ENCODE measurements at regions not wholly inside any gene's neighbourhood (a gene's known extent, or its start where the extent isn't known, plus 50 kb on each side); places are given as distances from the start of the nearest gene placed in this dataset.

DNA sequence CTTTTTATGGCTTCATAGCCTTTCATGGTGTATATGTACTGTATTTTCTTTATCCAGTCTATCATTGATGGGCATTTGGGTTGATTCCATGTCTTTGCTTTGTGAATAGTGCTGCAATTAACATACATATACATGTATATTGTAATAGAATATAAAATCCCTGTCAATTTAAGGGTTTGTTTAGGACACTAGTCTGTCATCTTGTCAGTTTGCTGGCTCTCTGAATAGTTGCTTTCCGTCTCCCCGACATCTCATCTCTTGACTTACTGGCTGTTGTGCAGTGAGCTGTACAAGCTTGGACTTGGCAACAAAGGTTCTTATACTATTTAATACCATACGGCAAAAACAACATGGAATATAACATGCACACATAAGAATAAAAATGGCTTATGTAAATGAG lies 1487.5 kb downstream of the LRRC4C start:
- Mint-ChIP-seq H3K36me3 (no peaks in the 10 kb centered on the region), H3K4me1 (ENCODE audit: low read depth in 2 of 2) (no peaks in the 10 kb centered on the region), H3K27ac (no peak overlapping the region), H3K27me3 (no peaks in the 10 kb centered on the region), H3K9me3 (peaks cover 12% of the 10 kb centered on the region), H3K4me3 (no peak overlapping the region)
- ATAC-seq (no peak), DNase-seq (ENCODE audit: low spot score) (no peak)

DNA sequence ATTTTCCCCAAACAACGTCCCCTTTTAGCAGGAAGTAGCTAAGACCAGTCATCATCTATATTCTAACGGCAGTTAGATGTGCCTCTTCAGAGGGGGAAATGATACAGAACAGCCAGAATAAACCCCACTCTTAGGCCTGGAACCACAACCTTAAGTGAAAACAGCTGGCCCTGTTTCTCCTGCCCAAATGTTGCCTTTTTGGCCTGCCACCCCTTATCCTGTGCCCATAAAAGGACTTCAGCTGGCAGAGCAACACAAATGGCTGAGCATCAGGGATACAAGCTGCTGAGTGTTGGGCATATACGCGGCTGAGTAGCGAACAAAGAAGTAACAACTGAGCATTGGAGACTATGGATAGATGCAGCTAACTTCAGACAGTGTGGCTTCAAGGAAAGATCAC lies 1491.4 kb downstream of the LRRC4C start:
- Mint-ChIP-seq H3K27me3 (no peaks in the 10 kb centered on the region), H3K36me3 (no peaks in the 10 kb centered on the region), H3K9me3 (peaks cover 18% of the 10 kb centered on the region), H3K27ac (no peak overlapping the region), H3K4me3 (no peak overlapping the region), H3K4me1 (ENCODE audit: low read depth in 2 of 2) (no peaks in the 10 kb centered on the region)
- ATAC-seq (no peak), DNase-seq (ENCODE audit: low spot score) (no peak)

DNA sequence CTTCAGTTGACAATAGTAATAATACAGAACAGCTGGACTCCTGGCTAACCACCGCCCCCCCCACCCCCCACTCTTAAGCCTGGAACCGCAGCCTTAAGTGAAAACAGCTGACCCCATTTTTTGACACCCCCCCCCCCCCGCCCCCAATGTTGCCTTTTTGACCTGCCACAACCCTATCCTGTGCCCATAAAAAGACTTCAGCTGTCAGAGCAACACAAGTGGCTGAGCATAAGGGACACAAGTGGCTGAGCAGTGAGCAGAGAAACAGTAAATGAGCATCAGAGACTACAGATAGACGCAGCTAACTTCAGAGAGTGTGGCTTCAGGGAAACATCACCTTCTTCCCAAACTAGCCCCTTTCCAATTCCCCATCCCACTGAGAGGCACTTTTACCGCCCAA lies 1493.8 kb downstream of the LRRC4C start:
- no peak for ATAC-seq
- H3K4me3 Mint-ChIP-seq, result no peak overlapping the region

DNA sequence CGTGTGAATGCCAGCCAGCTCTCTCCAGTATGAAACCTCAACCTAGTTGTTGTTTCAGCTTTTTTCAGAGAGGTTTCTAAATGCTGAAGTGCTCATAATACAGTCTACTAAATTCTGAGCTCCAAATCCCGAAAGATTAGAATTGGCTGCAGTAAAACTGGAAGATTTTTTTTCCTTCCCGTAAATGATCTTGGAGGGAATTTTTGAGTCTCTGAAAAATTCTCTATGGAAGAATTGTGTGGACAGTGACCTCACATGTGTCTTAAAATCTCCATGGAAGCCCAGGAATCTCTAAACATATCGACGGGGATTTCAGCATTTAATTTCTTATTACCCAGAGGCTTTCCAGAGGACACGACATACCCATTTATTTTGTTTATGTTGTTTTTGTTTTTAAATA lies 1499.2 kb downstream of the LRRC4C start:
- no peaks in the 10 kb centered on the region for H3K27me3 Mint-ChIP-seq
- no peaks in the 10 kb centered on the region for H3K36me3 Mint-ChIP-seq
- DNase-seq (ENCODE audit: low spot score), result no peak
- no peak for ATAC-seq
- peaks cover 12% of the 10 kb centered on the region for H3K9me3 Mint-ChIP-seq
- H3K4me1 Mint-ChIP-seq (ENCODE audit: low read depth in 2 of 2), result no peaks in the 10 kb centered on the region
- no peak overlapping the region for H3K4me3 Mint-ChIP-seq
- H3K27ac Mint-ChIP-seq, result no peak overlapping the region

More for the DNA sequence above, 1493.8 kb downstream of the LRRC4C start:
- H3K9me3 Mint-ChIP-seq, result peaks cover 13% of the 10 kb centered on the region
- no peaks in the 10 kb centered on the region for H3K36me3 Mint-ChIP-seq
- H3K27ac Mint-ChIP-seq, result no peak overlapping the region
- no peaks in the 10 kb centered on the region for H3K27me3 Mint-ChIP-seq
- H3K4me1 Mint-ChIP-seq (ENCODE audit: low read depth in 2 of 2), result no peaks in the 10 kb centered on the region
- no peak for DNase-seq (ENCODE audit: low spot score)

DNA sequence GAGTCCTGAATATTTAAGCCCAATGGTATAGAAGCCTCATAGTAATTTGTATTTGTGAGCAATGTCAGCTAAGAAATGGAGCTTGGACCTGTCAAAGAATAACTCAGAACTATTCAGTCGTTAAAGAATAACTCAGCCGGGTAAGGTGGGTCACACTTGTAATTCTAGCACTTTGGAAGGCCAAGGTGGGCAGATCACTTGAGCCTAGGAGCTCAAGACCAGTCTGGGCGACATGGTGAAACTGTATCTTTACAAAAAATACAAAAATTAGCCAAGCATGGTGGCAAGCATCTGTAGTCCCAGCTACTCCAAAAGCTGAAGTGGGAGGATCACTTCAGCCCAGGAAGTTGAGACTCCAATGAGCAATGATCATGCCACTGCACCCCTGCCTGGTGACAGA lies 1526.5 kb downstream of the LRRC4C start:
- H3K27me3 Mint-ChIP-seq, result no peaks in the 10 kb centered on the region
- DNase-seq (ENCODE audit: low spot score) (no peak), ATAC-seq (no peak)
- H3K4me3 Mint-ChIP-seq, result no peak overlapping the region
- H3K9me3 Mint-ChIP-seq, result peaks cover 10% of the 10 kb centered on the region
- H3K27ac Mint-ChIP-seq, result no peak overlapping the region
- peaks cover 8% of the 10 kb centered on the region for H3K36me3 Mint-ChIP-seq
- H3K4me1 Mint-ChIP-seq (ENCODE audit: low read depth in 2 of 2), result no peaks in the 10 kb centered on the region

DNA sequence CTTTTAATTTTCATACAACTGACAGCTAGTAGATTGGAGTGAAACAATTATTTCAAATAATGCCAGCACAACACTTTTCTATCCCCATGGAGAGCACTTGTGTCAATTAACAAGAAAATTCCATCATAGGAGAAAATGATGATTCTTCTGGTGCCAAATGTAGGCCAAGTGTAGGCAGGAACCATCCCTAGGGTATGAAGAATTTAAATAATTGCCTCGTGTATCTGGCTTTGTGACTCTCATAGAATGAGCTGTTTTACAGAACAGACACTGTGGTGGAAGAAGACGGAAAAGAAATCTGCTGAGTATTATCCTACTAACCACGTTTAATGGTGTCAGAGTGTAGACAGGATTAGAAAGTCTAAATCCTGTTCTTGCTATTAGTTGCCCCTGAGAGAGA lies 1542.2 kb downstream of the LRRC4C start:
- peaks cover 6% of the 10 kb centered on the region for H3K36me3 Mint-ChIP-seq
- ATAC-seq, result no peak

DNA sequence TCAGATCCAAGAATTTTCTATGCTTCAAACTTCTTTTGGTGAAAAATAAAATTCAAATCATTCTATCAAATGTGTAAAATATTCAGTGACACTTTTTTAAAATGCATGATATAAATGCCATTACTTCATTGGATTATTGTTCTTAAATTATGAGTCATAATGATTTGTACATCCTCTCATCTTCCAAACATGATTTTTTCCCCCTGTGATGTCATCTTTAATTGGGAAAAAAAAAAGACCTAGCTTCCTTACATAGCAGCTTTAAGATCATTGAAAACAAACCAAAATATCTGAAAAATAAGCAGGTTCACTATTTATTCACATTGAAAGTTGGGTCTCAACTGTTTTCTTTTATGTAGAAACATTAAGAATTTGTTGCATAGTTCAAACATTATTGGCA lies 1549.4 kb downstream of the LRRC4C start:
- Mint-ChIP-seq H3K27ac (no peak overlapping the region), H3K4me1 (ENCODE audit: low read depth in 2 of 2) (no peaks in the 10 kb centered on the region), H3K4me3 (no peak overlapping the region), H3K9me3 (peaks cover 16% of the 10 kb centered on the region), H3K36me3 (peaks cover 5% of the 10 kb centered on the region), H3K27me3 (no peaks in the 10 kb centered on the region)
- DNase-seq (ENCODE audit: low spot score) (no peak), ATAC-seq (no peak)

More for the DNA sequence above, 1542.2 kb downstream of the LRRC4C start:
- DNase-seq (ENCODE audit: low spot score), result no peak
- H3K9me3 Mint-ChIP-seq, result peaks cover 24% of the 10 kb centered on the region
- H3K27ac Mint-ChIP-seq, result no peak overlapping the region
- H3K4me1 Mint-ChIP-seq (ENCODE audit: low read depth in 2 of 2), result no peaks in the 10 kb centered on the region
- H3K27me3 Mint-ChIP-seq, result no peaks in the 10 kb centered on the region
- H3K4me3 Mint-ChIP-seq, result no peak overlapping the region

DNA sequence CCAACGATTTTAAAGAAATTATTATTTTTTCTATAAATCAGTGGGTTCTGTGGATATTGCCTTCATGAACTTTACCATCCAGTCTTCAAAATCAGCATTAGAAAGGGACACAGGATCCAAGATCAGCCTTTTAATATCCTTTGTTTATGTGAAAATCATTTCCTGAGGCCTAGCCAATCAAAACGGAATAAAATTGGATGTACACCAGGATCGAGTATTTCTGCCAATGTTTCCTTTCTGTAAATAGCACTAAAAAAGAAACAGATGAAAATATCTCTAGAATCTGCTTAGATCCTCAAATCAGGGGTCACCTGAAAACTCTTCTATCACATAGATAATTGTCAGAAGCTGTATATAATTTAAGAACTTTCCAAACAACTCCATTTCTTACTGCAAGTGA lies 1598.5 kb downstream of the LRRC4C start:
- no peak for ATAC-seq
- H3K4me1 Mint-ChIP-seq (ENCODE audit: low read depth in 2 of 2), result no peaks in the 10 kb centered on the region
- H3K27me3 Mint-ChIP-seq, result no peaks in the 10 kb centered on the region
- H3K4me3 Mint-ChIP-seq, result no peak overlapping the region
- H3K9me3 Mint-ChIP-seq, result peaks cover 17% of the 10 kb centered on the region
- DNase-seq (ENCODE audit: low spot score), result no peak
- peaks cover 4% of the 10 kb centered on the region for H3K36me3 Mint-ChIP-seq
- H3K27ac Mint-ChIP-seq, result no peak overlapping the region

DNA sequence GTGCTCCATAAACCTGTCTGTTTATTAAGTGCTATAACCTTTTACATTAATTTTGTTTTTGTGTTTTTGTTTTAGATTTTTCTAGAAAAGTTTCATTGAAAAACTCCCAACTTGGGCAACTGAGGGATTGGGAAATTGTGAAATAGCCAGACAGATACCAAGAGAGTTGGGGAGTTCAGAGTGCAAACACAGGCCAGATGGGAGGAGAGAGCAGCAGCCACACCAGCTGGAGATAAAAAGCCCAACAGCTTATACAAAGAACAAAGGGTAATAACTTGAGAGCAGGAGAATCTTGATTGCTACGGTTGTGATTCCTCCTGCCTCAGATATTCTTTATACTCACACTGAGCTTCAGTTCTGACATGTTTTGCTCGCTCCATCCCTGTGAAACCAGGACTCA lies 1642.2 kb downstream of the LRRC4C start:
- DNase-seq (ENCODE audit: low spot score), result no peak
- H3K9me3 Mint-ChIP-seq, result peaks cover 36% of the 10 kb centered on the region

DNA sequence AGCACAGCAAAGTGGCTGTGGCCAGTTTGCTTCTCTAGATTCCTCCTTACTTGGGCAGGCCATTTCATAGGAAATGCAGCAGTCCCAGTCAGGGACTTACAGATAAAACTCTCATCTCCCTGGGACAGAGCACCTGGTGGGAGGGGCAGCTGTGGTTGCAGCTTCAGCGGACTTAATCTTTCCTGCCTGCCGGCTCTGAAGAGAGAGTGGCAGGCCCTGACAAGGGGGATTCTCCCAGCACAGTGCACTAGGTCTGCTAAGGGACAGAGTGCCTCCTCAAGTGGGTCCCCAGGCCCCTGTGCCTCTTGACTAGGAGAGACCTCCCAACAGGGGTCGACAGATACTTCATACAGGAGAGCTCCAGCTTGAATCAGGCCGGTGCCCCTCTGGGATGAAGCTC lies 1649.1 kb downstream of the LRRC4C start:
- Mint-ChIP-seq H3K27me3 (no peaks in the 10 kb centered on the region), H3K9me3 (peaks cover 42% of the 10 kb centered on the region), H3K4me1 (ENCODE audit: low read depth in 2 of 2) (no peaks in the 10 kb centered on the region), H3K36me3 (peaks cover 28% of the 10 kb centered on the region), H3K27ac (no peak overlapping the region), H3K4me3 (no peak overlapping the region)
- DNase-seq (ENCODE audit: low spot score), result no peak
- ATAC-seq, result no peak

More for the DNA sequence above, 1642.2 kb downstream of the LRRC4C start:
- no peak for ATAC-seq
- Mint-ChIP-seq H3K27me3 (no peaks in the 10 kb centered on the region), H3K36me3 (peaks cover 17% of the 10 kb centered on the region), H3K4me1 (ENCODE audit: low read depth in 2 of 2) (no peaks in the 10 kb centered on the region), H3K4me3 (no peak overlapping the region), H3K27ac (no peak overlapping the region)

DNA sequence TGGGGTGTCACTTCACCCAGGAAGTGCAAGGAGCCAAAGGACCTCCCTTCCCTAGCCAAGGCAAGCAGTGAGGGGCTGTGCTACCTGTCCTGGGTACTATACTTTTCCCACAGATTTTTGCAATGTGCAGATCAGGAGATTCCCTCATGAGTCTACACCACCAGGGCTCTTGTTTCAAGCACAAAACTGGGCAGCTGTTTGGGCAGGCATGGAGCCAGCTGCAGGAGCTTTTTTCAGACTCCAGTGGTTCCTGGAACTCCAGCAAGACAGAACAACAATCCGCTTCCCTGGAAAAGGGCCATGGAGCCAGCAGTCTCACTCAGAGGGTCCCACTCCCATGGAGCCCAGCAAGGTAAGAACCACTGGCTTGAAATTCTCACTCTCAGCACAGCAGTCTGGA lies 1649.6 kb downstream of the LRRC4C start:
- Mint-ChIP-seq H3K36me3 (peaks cover 28% of the 10 kb centered on the region), H3K4me3 (no peak overlapping the region)
- ATAC-seq, result no peak

DNA sequence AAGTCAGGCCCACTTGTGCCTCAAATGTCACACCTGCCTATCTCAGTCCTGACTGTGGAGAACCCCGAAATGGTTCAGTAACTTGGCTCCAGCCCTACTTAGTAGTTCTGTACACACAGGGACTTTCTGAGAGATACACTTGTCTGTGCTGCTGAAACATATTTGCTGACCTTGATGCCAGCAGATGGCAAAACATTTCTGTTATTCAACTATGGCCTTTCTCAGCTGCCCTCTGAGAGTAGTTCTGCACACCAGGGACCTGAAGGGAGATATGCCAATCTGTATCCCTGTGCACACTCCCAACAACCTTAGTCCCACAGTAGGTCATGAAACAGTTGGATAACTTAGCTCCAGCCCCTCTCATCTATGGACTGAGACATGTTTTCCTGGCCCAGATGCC lies 1651.5 kb downstream of the LRRC4C start:
- no peaks in the 10 kb centered on the region for H3K4me1 Mint-ChIP-seq (ENCODE audit: low read depth in 2 of 2)
- H3K36me3 Mint-ChIP-seq, result peaks cover 25% of the 10 kb centered on the region
- H3K27ac Mint-ChIP-seq, result no peak overlapping the region
- H3K4me3 Mint-ChIP-seq, result no peak overlapping the region
- DNase-seq (ENCODE audit: low spot score) (no peak), ATAC-seq (no peak)
- no peaks in the 10 kb centered on the region for H3K27me3 Mint-ChIP-seq
- peaks cover 34% of the 10 kb centered on the region for H3K9me3 Mint-ChIP-seq

More for the DNA sequence above, 1649.6 kb downstream of the LRRC4C start:
- no peak overlapping the region for H3K27ac Mint-ChIP-seq
- H3K4me1 Mint-ChIP-seq (ENCODE audit: low read depth in 2 of 2), result no peaks in the 10 kb centered on the region
- peaks cover 36% of the 10 kb centered on the region for H3K9me3 Mint-ChIP-seq
- H3K27me3 Mint-ChIP-seq, result no peaks in the 10 kb centered on the region
- DNase-seq (ENCODE audit: low spot score), result no peak

DNA sequence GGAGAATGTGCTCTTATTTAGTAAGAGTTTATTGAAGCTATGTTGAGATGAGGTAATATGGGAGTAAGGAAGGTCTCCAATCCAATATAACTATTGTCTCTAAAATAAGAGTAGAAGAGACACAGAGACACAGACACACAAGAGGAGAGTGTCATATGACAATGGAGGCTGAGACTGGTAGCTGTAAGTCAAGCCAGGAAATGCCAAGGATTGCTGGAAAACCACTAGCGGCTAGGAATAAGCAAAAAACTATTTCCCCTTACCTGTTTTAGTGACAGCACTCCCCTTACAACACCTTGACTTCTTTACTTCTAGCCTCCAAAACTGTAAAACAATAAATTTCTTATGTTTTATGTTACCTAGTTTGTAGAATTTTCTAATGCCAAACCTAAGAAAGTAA lies 1652.8 kb downstream of the LRRC4C start:
- H3K27me3 Mint-ChIP-seq, result no peaks in the 10 kb centered on the region
- ATAC-seq (no peak), DNase-seq (ENCODE audit: low spot score) (no peak)
- peaks cover 25% of the 10 kb centered on the region for H3K9me3 Mint-ChIP-seq
- H3K27ac Mint-ChIP-seq, result no peak overlapping the region
- H3K4me3 Mint-ChIP-seq, result no peak overlapping the region
- peaks cover 13% of the 10 kb centered on the region for H3K36me3 Mint-ChIP-seq
- H3K4me1 Mint-ChIP-seq (ENCODE audit: low read depth in 2 of 2), result no peaks in the 10 kb centered on the region

DNA sequence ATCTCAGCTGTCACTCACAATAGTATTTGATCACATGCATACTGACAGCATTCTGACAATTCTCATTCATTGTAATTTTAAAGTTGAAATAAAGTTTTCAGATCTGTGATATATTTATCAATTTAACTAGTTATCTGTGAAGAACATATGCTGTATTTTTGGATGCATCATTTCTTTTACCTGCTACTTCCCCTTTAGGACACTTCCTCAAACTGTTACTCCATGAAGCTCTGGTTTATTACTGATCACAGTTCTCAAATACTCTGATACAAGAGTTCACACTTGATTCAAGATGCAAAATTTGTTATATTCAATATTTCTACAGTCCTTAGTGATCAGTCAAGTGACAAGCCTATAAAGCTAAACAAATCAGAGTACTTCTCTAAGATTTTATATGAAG lies 1655.2 kb downstream of the LRRC4C start:
- Mint-ChIP-seq H3K4me3 (no peak overlapping the region), H3K27me3 (no peaks in the 10 kb centered on the region), H3K27ac (no peak overlapping the region), H3K4me1 (ENCODE audit: low read depth in 2 of 2) (no peaks in the 10 kb centered on the region), H3K36me3 (peaks cover 9% of the 10 kb centered on the region), H3K9me3 (peaks cover 21% of the 10 kb centered on the region)
- DNase-seq (ENCODE audit: low spot score) (no peak), ATAC-seq (no peak)

DNA sequence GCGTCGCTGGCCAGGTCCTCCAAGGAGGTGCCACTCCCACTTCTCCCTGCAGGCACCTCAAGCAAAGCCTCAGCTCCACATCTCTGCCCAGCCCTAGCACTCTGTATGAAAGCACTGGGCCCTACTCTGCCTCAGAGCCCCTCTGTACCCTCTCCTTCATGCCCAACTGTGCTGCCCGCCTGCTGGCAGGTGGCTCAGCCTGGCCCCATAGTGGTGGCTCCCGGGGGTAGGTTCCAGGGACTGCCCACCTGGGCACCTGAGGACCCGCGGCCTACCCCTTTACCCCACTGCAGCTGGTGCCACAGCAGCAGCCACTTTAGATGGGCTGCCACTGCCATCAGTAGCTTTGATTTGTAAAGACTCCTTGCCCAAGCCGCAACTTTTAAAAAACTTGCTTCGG lies 1672.8 kb downstream of the LRRC4C start:
- Mint-ChIP-seq H3K4me3 (no peak overlapping the region), H3K27me3 (no peaks in the 10 kb centered on the region), H3K27ac (no peak overlapping the region), H3K9me3 (peaks cover 6% of the 10 kb centered on the region), H3K4me1 (ENCODE audit: low read depth in 2 of 2) (no peaks in the 10 kb centered on the region), H3K36me3 (no peaks in the 10 kb centered on the region)
- ATAC-seq (peak in 1 of 2 donors; percentile 46), DNase-seq (ENCODE audit: low spot score) (no peak)
